IMR-90 (cell line): ENCODE measurements at regions not wholly inside any gene's neighbourhood (a gene's known extent, or its start where the extent isn't known, plus 50 kb on each side); places are given as distances from the start of the nearest gene placed in this dataset.

Source experiments
- ATAC-seq: fragments of 200-7000 bp; cut with Tn5 transposase; 2 replicates; pipeline ENCODE4 v1.9.1; 2020; ENCODE audit warnings: low read depth, mild to moderate bottlenecking, moderate library complexity
- BruUV-seq: library from RNA; stranded (reverse); fragments of 400-500 nt; replicated peaks from 2 replicates; lab custom pipeline; 2021; lab: Mats Ljungman, UMichigan
- CTCF ChIA-PET: fragments of 300-600 bp; formaldehyde crosslinking; extraction: SDS; loops from one replicate; lab custom pipeline; 2021; ENCODE audit warnings: antibody characterized with exemption; lab: Yijun Ruan, JAX
- POLR2A ChIA-PET: fragments of 300-600 bp; sonication (Branson Sonifier 250); formaldehyde crosslinking; loops from one replicate; lab custom pipeline; 2022; ENCODE audit warnings: antibody characterized with exemption; ENCODE audit not compliant: unreplicated experiment; lab: Charles Lee
- DNase-seq: peaks from one replicate; pipeline ENCODE4 v3.0.0; 2013
- H2AFZ ChIP-seq: replicated peaks from 2 replicates; pipeline ENCODE3; 2013; ENCODE audit warnings: low read length, mild to moderate bottlenecking; ENCODE audit not compliant: poor library complexity
- H2AK5ac ChIP-seq: 2 replicates; pipeline ENCODE4 v1.6.1; 2013; ENCODE audit warnings: low read depth, low read length, inconsistent platforms
- H2AK9ac ChIP-seq: replicated peaks from 2 replicates; pipeline ENCODE3; 2013; ENCODE audit warnings: mild to moderate bottlenecking, low read depth, low read length, moderate library complexity; ENCODE audit not compliant: poor library complexity
- H2BK120ac ChIP-seq: 2 replicates; pipeline ENCODE4 v1.6.1; 2013; ENCODE audit warnings: low read depth, low read length, inconsistent platforms
- H2BK15ac ChIP-seq: 3 replicates; pipeline ENCODE4 v1.6.1; 2013; ENCODE audit warnings: low read depth, low read length, inconsistent platforms
- H2BK20ac ChIP-seq: 2 replicates; pipeline ENCODE4 v1.6.1; 2013; ENCODE audit warnings: low read depth, mild to moderate bottlenecking, inconsistent platforms, low read length, moderate library complexity
- H2BK5ac ChIP-seq: 2 replicates; pipeline ENCODE4 v1.6.1; 2013; ENCODE audit warnings: mild to moderate bottlenecking, low read depth, low read length, inconsistent platforms; ENCODE audit not compliant: poor library complexity, severe bottlenecking
- H3K14ac ChIP-seq: replicated peaks from 2 replicates; pipeline ENCODE4 v1.6.1; 2013; ENCODE audit warnings: low read depth, low read length, inconsistent platforms
- H3K18ac ChIP-seq: 2 replicates; pipeline ENCODE4 v1.6.1; 2013; ENCODE audit warnings: low read depth, low read length, control low read depth
- H3K23ac ChIP-seq: 2 replicates; pipeline ENCODE4 v1.6.1; 2013; ENCODE audit warnings: low read depth, low read length, inconsistent platforms
- H3K27ac ChIP-seq: 2 replicates; pipeline ENCODE4 v1.5.1; 2013; ENCODE audit warnings: mild to moderate bottlenecking, control low read depth, low read length; ENCODE audit not compliant: insufficient read depth
- H3K27me3 ChIP-seq: 2 replicates; pipeline ENCODE4 v1.6.1; 2013; ENCODE audit warnings: low read length; ENCODE audit not compliant: control insufficient read depth, insufficient read depth
- H3K36me3 ChIP-seq: 2 replicates; pipeline ENCODE4 v1.6.1; 2013; ENCODE audit warnings: low read length, mixed read lengths; ENCODE audit not compliant: control insufficient read depth, insufficient read depth
- H3K4ac ChIP-seq: 2 replicates; pipeline ENCODE4 v1.6.1; 2013; ENCODE audit warnings: low read depth, low read length, inconsistent platforms
- H3K4me1 ChIP-seq: 2 replicates; pipeline ENCODE4 v1.6.1; 2013; ENCODE audit warnings: low read length, mixed read lengths; ENCODE audit not compliant: control insufficient read depth, insufficient read depth
- H3K4me2 ChIP-seq: 2 replicates; pipeline ENCODE4 v1.6.1; 2013; ENCODE audit warnings: low read depth, mild to moderate bottlenecking, control low read depth, low read length, moderate library complexity
- H3K4me3 ChIP-seq: 2 replicates; pipeline ENCODE4 v1.5.1; 2013; ENCODE audit warnings: low read depth, mild to moderate bottlenecking, control low read depth, low read length, moderate library complexity; ENCODE audit not compliant: insufficient read depth
- H3K56ac ChIP-seq: 2 replicates; pipeline ENCODE4 v1.6.1; 2013; ENCODE audit warnings: low read length, inconsistent platforms; ENCODE audit not compliant: insufficient read depth; ENCODE audit errors: extremely low read depth
- H3K79me1 ChIP-seq, 2 experiments: 2 replicates each; pipeline ENCODE4 v1.6.1; 2013; ENCODE audit warnings: low read length in 2 of 2, inconsistent platforms in 1 of 2, low read depth in 1 of 2
- H3K9ac ChIP-seq: 2 replicates; pipeline ENCODE4 v1.6.1; 2013; ENCODE audit warnings: low read depth, low read length, control low read depth
- H3K9me1 ChIP-seq: 2 replicates; pipeline ENCODE4 v1.6.1; 2013; ENCODE audit warnings: low read length, inconsistent platforms; ENCODE audit not compliant: insufficient read depth
- H3K9me3 ChIP-seq: 2 replicates; pipeline ENCODE4 v1.6.1; 2013; ENCODE audit warnings: low read length; ENCODE audit not compliant: control insufficient read depth, insufficient read depth
- H4K20me1 ChIP-seq: 2 replicates; pipeline ENCODE4 v1.6.1; 2013; ENCODE audit warnings: low read length, inconsistent platforms; ENCODE audit not compliant: insufficient read depth
- H4K5ac ChIP-seq: 2 replicates; pipeline ENCODE4 v1.6.1; 2013; ENCODE audit warnings: mild to moderate bottlenecking, low read depth, low read length, control low read depth
- H4K8ac ChIP-seq, 2 experiments: 2 replicates each; pipeline ENCODE4 v1.6.1; 2013; ENCODE audit warnings: low read depth in 2 of 2, low read length in 2 of 2, control low read depth in 1 of 2, inconsistent platforms in 1 of 2
- H4K91ac ChIP-seq: 2 replicates; pipeline ENCODE4 v1.6.1; 2013; ENCODE audit warnings: low read depth, low read length, inconsistent platforms; ENCODE audit not compliant: insufficient read depth
- CEBPB ChIP-seq: IDR thresholded peaks from 2 replicates; pipeline ENCODE4 v1.6.1; 2012; ENCODE audit warnings: low read depth, low read length, improper control_type of control experiment
- CHD1 ChIP-seq: IDR thresholded peaks from 2 replicates; pipeline ENCODE4 v1.6.1; 2012; ENCODE audit warnings: low read depth, low read length, improper control_type of control experiment
- FOS ChIP-seq: fragments of 150-350 bp; IDR thresholded peaks from 2 replicates; pipeline ENCODE4 v1.6.1; 2016; ENCODE audit warnings: low read depth, low read length
- MXI1 ChIP-seq: IDR thresholded peaks from 2 replicates; pipeline ENCODE4 v1.6.1; 2012; ENCODE audit warnings: low read depth, mild to moderate bottlenecking, low read length, moderate library complexity, borderline replicate concordance
- NFE2L2 ChIP-seq: fragments of 150-350 bp; IDR thresholded peaks from 2 replicates; pipeline ENCODE4 v1.6.1; 2016; ENCODE audit warnings: low read depth, mild to moderate bottlenecking, low read length
- POLR2A ChIP-seq: IDR thresholded peaks from 2 replicates; pipeline ENCODE4 v1.6.1; 2012; ENCODE audit warnings: mild to moderate bottlenecking, low read depth, low read length
- RCOR1 ChIP-seq: IDR thresholded peaks from 2 replicates; pipeline ENCODE4 v1.6.1; 2012; ENCODE audit warnings: mild to moderate bottlenecking, low read length, improper control_type of control experiment; ENCODE audit not compliant: insufficient replicate concordance
- RFX5 ChIP-seq: IDR thresholded peaks from 2 replicates; pipeline ENCODE4 v1.8.0; 2012; ENCODE audit warnings: low read depth, mild to moderate bottlenecking, low read length, moderate library complexity
- SMC3 ChIP-seq: fragments of 150-350 bp; IDR thresholded peaks from 2 replicates; pipeline ENCODE4 v1.6.1; 2016; ENCODE audit warnings: low read depth, mild to moderate bottlenecking, antibody characterized with exemption, low read length, moderate library complexity
- WGBS, 2 experiments: methylation state at CpG; one replicate each; pipeline versions ENCODE4 v1.1.5 to v1.1.7; 2013; ENCODE audit warnings: missing lambda C conversion rate in 2 of 2; ENCODE audit not compliant: insufficient read length in 1 of 2; ENCODE audit errors: extremely low coverage in 2 of 2; 5-methylcytosine and 5-hydroxymethylcytosine counted together
- dilution Hi-C: fragments of 300-500 bp; cut with HindIII; formaldehyde crosslinking; loops from one replicate; pipeline ENCODE4 v1.14.3; 2018; ENCODE audit warnings: low sequenced_read_pairs; ENCODE audit not compliant: unreplicated experiment
- in situ Hi-C: fragments of 300-500 bp; cut with MboI; formaldehyde crosslinking; loops from 3 replicates; pipeline ENCODE4 v1.14.3; 2019; ENCODE audit warnings: low sequenced_read_pairs, inconsistent platforms, mixed read lengths
- intact Hi-C: fragments of 100-400 bp; cut with micrococcal nuclease; formaldehyde crosslinking; loops from 2 replicates; pipeline ENCODE4 v1.10.0; 2022
- TF ChIP-seq, protein P1 (sequence below): conservative IDR thresholded peaks from 2 replicates; pipeline ENCODE4 v1.5.1; 2012; ENCODE audit warnings: mild to moderate bottlenecking, low read depth, low read length, improper control_type of control experiment
- TF ChIP-seq, protein P2 (sequence below): fragments of 150-350 bp; IDR thresholded peaks from 2 replicates; pipeline ENCODE4 v1.6.1; 2017; ENCODE audit warnings: mild to moderate bottlenecking, antibody characterized with exemption, low read length, low read depth

DNA sequence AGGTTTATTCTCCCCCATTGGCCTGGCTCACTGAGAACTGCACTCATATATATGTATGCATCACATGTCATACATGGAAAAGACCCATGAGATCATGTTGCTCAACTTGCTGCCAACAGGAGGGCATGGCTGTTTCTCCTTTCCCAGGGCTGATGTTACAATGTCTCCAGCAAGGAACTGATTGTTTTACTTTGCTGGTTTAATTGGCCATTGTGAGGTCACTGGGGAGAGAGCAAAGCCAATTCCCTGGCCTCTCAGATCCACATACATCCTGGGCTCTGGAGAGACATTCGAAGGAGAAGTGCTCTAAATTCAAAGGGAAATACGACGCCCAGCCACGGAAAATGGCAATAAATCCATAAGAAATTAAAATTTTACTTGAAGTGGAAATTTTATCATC lies 287.8 kb downstream of the WDR11 start:
- ATAC-seq (no peak), DNase-seq (no peak)
- ChIA-PET CTCF (no interaction called here), POLR2A (no interaction called here)
- no CpG with 5 or more reads among the region's 4 CpGs for WGBS, 2 experiments
- Histone ChIP-seq H3K27me3 (no peaks in the 10 kb centered on the region), H2BK120ac (no peak overlapping the region), H3K9me1 (no peaks in the 10 kb centered on the region), H4K20me1 (no peaks in the 10 kb centered on the region), H2AK5ac (no peak overlapping the region), H3K4me2 (no peak overlapping the region), H2AFZ (no peak overlapping the region), H3K9me3 (peaks cover 33% of the 10 kb centered on the region), H3K36me3 (no peaks in the 10 kb centered on the region), H2BK5ac (no peak overlapping the region), H3K56ac (no peak overlapping the region), H2BK20ac (no peak overlapping the region), H3K23ac (no peak overlapping the region), H2AK9ac (no peak overlapping the region), H3K14ac (no peak overlapping the region), H4K8ac (no peak overlapping the region), H3K4me3 (no peak overlapping the region), H2BK15ac (no peak overlapping the region), H3K4ac (no peak overlapping the region), H4K5ac (no peak overlapping the region), H3K18ac (no peak overlapping the region), H3K27ac (no peak overlapping the region), H3K4me1 (no peaks in the 10 kb centered on the region), H4K91ac (no peak overlapping the region), H3K9ac (no peak overlapping the region), H3K79me1 (no peaks in the 10 kb centered on the region)
- intact Hi-C loops, result no loop called here
- no TSS peak for BruUV-seq
- in situ Hi-C loops, result no loop called here
- TF ChIP-seq POLR2A (no peak), SMC3 (no peak), FOS (no peak), RCOR1 (no peak), MXI1 (no peak), NFE2L2 (no peak), RFX5 (no peak), CHD1 (no peak), CEBPB (no peak)
- TF ChIP-seq, protein P1, sequence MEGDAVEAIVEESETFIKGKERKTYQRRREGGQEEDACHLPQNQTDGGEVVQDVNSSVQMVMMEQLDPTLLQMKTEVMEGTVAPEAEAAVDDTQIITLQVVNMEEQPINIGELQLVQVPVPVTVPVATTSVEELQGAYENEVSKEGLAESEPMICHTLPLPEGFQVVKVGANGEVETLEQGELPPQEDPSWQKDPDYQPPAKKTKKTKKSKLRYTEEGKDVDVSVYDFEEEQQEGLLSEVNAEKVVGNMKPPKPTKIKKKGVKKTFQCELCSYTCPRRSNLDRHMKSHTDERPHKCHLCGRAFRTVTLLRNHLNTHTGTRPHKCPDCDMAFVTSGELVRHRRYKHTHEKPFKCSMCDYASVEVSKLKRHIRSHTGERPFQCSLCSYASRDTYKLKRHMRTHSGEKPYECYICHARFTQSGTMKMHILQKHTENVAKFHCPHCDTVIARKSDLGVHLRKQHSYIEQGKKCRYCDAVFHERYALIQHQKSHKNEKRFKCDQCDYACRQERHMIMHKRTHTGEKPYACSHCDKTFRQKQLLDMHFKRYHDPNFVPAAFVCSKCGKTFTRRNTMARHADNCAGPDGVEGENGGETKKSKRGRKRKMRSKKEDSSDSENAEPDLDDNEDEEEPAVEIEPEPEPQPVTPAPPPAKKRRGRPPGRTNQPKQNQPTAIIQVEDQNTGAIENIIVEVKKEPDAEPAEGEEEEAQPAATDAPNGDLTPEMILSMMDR, result no peak
- TF ChIP-seq, protein P2, sequence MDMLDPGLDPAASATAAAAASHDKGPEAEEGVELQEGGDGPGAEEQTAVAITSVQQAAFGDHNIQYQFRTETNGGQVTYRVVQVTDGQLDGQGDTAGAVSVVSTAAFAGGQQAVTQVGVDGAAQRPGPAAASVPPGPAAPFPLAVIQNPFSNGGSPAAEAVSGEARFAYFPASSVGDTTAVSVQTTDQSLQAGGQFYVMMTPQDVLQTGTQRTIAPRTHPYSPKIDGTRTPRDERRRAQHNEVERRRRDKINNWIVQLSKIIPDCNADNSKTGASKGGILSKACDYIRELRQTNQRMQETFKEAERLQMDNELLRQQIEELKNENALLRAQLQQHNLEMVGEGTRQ, result no peak
- dilution Hi-C loops, result no loop called here
